AG04449 (cell line): ENCODE measurements at regions not wholly inside any gene's neighbourhood (a gene's known extent, or its start where the extent isn't known, plus 50 kb on each side); places are given as distances from the start of the nearest gene placed in this dataset.

ENCODE experiments used
- CTCF ChIA-PET: fragments of 350-600 bp; formaldehyde crosslinking; extraction: SDS; loops from one replicate; lab custom pipeline; 2021; ENCODE audit warnings: antibody characterized with exemption; lab: Yijun Ruan, JAX
- POLR2A ChIA-PET: fragments of 400-600, 350-600 bp; formaldehyde crosslinking; extraction: SDS; loops from one replicate; lab custom pipeline; 2020; ENCODE audit warnings: antibody characterized with exemption, inconsistent platforms; lab: Yijun Ruan, JAX
- DNase-seq: peaks from one replicate; pipeline ENCODE4 v3.0.0-alpha.2; 2010; ENCODE audit warnings: low read depth, low spot score
- H3K4me3 ChIP-seq: 2 replicates; pipeline ENCODE4 v1.5.1; 2011; ENCODE audit warnings: low read depth, mild to moderate bottlenecking, control low read depth, low read length
- CTCF ChIP-seq: IDR thresholded peaks from one replicate; pipeline ENCODE4 v1.5.1; 2011; ENCODE audit warnings: mild to moderate bottlenecking, moderate library complexity, low read length, control low read depth, inconsistent platforms; ENCODE audit not compliant: insufficient read depth; ENCODE audit errors: missing control alignments

GRCh38 chr6:12493446-12493845 lies 203.3 kb downstream of the EDN1 start:
- POLR2A ChIA-PET = no interaction called here
- no peak for DNase-seq
- CTCF ChIA-PET = interaction anchor here (1.0 kb wide), 1 partner anchor 203 kb away, joined by 4 read pairs; the partner anchor contains the start of gene EDN1
- H3K4me3 ChIP-seq = no peak overlapping the region
- no peak for TF ChIP-seq CTCF

GRCh38 chr6:12494161-12494560 lies 204.0 kb downstream of the EDN1 start:
- ChIA-PET CTCF (no interaction called here), POLR2A (no interaction called here)
- no peak overlapping the region for H3K4me3 ChIP-seq
- DNase-seq = no peak
- TF ChIP-seq CTCF = no peak

- DNase-seq = no peak
- CTCF ChIA-PET = interaction anchor here (0.8 kb wide), 1 partner anchor 20 kb away, joined by 3 read pairs; no protein-coding TSS in a partner anchor
- TF ChIP-seq CTCF = no peak
- no peak overlapping the region for H3K4me3 ChIP-seq
- POLR2A ChIA-PET = no interaction called here
Observed at GRCh38 chr6:12501990-12502389, 211.8 kb downstream of the EDN1 start.

GRCh38 chr6:12504325-12504966 lies 212.1 kb upstream of the PHACTR1 start:
- H3K4me3 ChIP-seq = no peak overlapping the region
- TF ChIP-seq CTCF = peak; percentile 37
- ChIA-PET POLR2A (no interaction called here), CTCF (interaction anchor here (0.8 to 2.6 kb wide), 9 partner anchors 9 to 215 kb away, joined by 3 to 9 read pairs (median 3); no protein-coding TSS in a partner anchor)
- no peak for DNase-seq

GRCh38 chr6:12505486-12505885 lies 211.1 kb upstream of the PHACTR1 start:
- ChIA-PET CTCF (interaction anchor here (0.8 to 2.6 kb wide), 5 partner anchors 9 to 216 kb away, joined by 3 to 9 read pairs (median 5); no protein-coding TSS in a partner anchor), POLR2A (no interaction called here)
- no peak for TF ChIP-seq CTCF

GRCh38 chr6:12506159-12506558 lies 210.4 kb upstream of the PHACTR1 start:
- no peak for DNase-seq
- CTCF ChIA-PET = no interaction called here
- TF ChIP-seq CTCF = no peak
- POLR2A ChIA-PET = no interaction called here
- no peak overlapping the region for H3K4me3 ChIP-seq

More at GRCh38 chr6:12505486-12505885, 211.1 kb upstream of the PHACTR1 start:
- DNase-seq = no peak
- no peak overlapping the region for H3K4me3 ChIP-seq
